Neuronal stem cell (in vitro differentiated cells): ENCODE measurements at regions not wholly inside any gene's neighbourhood (a gene's known extent, or its start where the extent isn't known, plus 50 kb on each side); places are given as distances from the start of the nearest gene placed in this dataset.
A peak's percentile ranks its signal among the peaks of the same experiment; 100 is the strongest.

ENCODE experiments used
- DNase-seq: peaks from one replicate; pipeline ENCODE4 v3.0.0-alpha.2; 2013; ENCODE audit warnings: low spot score
- H2AFZ ChIP-seq: one replicate; pipeline ENCODE4 v1.6.1; 2013; ENCODE audit warnings: mild to moderate bottlenecking, low read length, inconsistent platforms
- H2AK5ac ChIP-seq: 2 replicates; pipeline ENCODE4 v1.6.1; 2013; ENCODE audit warnings: low read depth, mild to moderate bottlenecking, inconsistent platforms, low read length, moderate library complexity, mixed read lengths
- H2BK120ac ChIP-seq: 2 replicates; pipeline ENCODE4 v1.6.1; 2013; ENCODE audit warnings: low read depth, mild to moderate bottlenecking, inconsistent platforms, low read length, moderate library complexity, mixed read lengths
- H2BK12ac ChIP-seq: one replicate; pipeline ENCODE4 v1.6.1; 2013; ENCODE audit warnings: low read length, inconsistent platforms
- H2BK15ac ChIP-seq: 2 replicates; pipeline ENCODE4 v1.6.1; 2013; ENCODE audit warnings: mild to moderate bottlenecking, low read length, inconsistent platforms, mixed read lengths
- H2BK5ac ChIP-seq: one replicate; pipeline ENCODE4 v1.6.1; 2013; ENCODE audit warnings: inconsistent platforms, mild to moderate bottlenecking, low read length, moderate library complexity
- H3K14ac ChIP-seq: one replicate; pipeline ENCODE4 v1.6.1; 2013; ENCODE audit warnings: low read length, inconsistent platforms
- H3K18ac ChIP-seq: 2 replicates; pipeline ENCODE4 v1.6.1; 2013; ENCODE audit warnings: low read length, inconsistent platforms
- H3K23ac ChIP-seq: 2 replicates; pipeline ENCODE4 v1.6.1; 2013; ENCODE audit warnings: low read depth, mild to moderate bottlenecking, mixed read lengths, low read length, inconsistent platforms; ENCODE audit not compliant: poor library complexity
- H3K27ac ChIP-seq: replicated peaks from 3 replicates; pipeline ENCODE4 v1.5.1; 2013; ENCODE audit warnings: low read length, inconsistent platforms
- H3K27me3 ChIP-seq, 3 experiments: 2 replicates each; pipeline ENCODE4 v1.6.1; 2013; ENCODE audit warnings: low read length in 3 of 3, mild to moderate bottlenecking in 2 of 3, inconsistent platforms in 1 of 3, low read depth in 1 of 3, mixed read lengths in 1 of 3, moderate library complexity in 1 of 3; ENCODE audit not compliant: control insufficient read depth in 3 of 3, insufficient read depth in 3 of 3
- H3K36me3 ChIP-seq, 2 donors: replicated peaks in 1 of 2; 2 replicates each; pipeline ENCODE4 v1.6.1; 2013; ENCODE audit warnings: low read length in 2 of 2; ENCODE audit not compliant: control insufficient read depth in 2 of 2, insufficient read depth in 2 of 2
- H3K4ac ChIP-seq: 2 replicates; pipeline ENCODE4 v1.6.1; 2013; ENCODE audit warnings: inconsistent platforms, mild to moderate bottlenecking, low read length, moderate library complexity
- H3K4me1 ChIP-seq, 2 donors: 1 replicate in 1 of 2; 2 replicates in 1 of 2; pipeline ENCODE4 v1.6.1; 2013; ENCODE audit warnings: low read length in 2 of 2, low read depth in 1 of 2; ENCODE audit not compliant: control insufficient read depth in 2 of 2, insufficient read depth in 1 of 2
- H3K4me2 ChIP-seq: one replicate; pipeline ENCODE4 v1.6.1; 2013; ENCODE audit warnings: mild to moderate bottlenecking, low read length, inconsistent platforms; ENCODE audit not compliant: insufficient read depth, poor library complexity, severe bottlenecking
- H3K4me3 ChIP-seq, 2 donors: 2 replicates each; pipeline ENCODE4 v1.5.1; 2013; ENCODE audit warnings: low read length in 2 of 2, mild to moderate bottlenecking in 2 of 2, inconsistent platforms in 1 of 2, moderate library complexity in 1 of 2
- H3K79me1 ChIP-seq: one replicate; pipeline ENCODE4 v1.6.1; 2013; ENCODE audit warnings: low read depth, mild to moderate bottlenecking, inconsistent platforms, low read length, moderate library complexity
- H3K9ac ChIP-seq: one replicate; pipeline ENCODE4 v1.6.1; 2013; ENCODE audit warnings: mild to moderate bottlenecking, low read depth, low read length, inconsistent platforms; ENCODE audit not compliant: poor library complexity
- H3K9me3 ChIP-seq, 2 donors: replicated peaks in 1 of 2; 2 replicates each; pipeline versions ENCODE3 to v1.6.1; 2013; ENCODE audit warnings: low read length in 2 of 2, mild to moderate bottlenecking in 2 of 2, inconsistent platforms in 1 of 2, low read depth in 1 of 2, mixed read lengths in 1 of 2, moderate library complexity in 1 of 2; ENCODE audit not compliant: control insufficient read depth in 2 of 2, insufficient read depth in 1 of 2
- H4K8ac ChIP-seq: one replicate; pipeline ENCODE4 v1.6.1; 2013; ENCODE audit warnings: low read depth, mild to moderate bottlenecking, inconsistent platforms, low read length, moderate library complexity
- H4K91ac ChIP-seq: one replicate; pipeline ENCODE4 v1.6.1; 2013; ENCODE audit warnings: low read length, low read depth, mild to moderate bottlenecking, inconsistent platforms; ENCODE audit not compliant: poor library complexity
- WGBS, 2 donors: extraction: QIAGEN DNeasy Blood & Tissue Kit; methylation state at CpG; one replicate each; pipeline ENCODE4 v1.1.7; 2013; ENCODE audit warnings: missing lambda C conversion rate in 2 of 2, mixed read lengths in 1 of 2; ENCODE audit not compliant: insufficient read length in 2 of 2, insufficient replicate concordance in 1 of 2; ENCODE audit errors: extremely low coverage in 2 of 2; 5-methylcytosine and 5-hydroxymethylcytosine counted together

DNA sequence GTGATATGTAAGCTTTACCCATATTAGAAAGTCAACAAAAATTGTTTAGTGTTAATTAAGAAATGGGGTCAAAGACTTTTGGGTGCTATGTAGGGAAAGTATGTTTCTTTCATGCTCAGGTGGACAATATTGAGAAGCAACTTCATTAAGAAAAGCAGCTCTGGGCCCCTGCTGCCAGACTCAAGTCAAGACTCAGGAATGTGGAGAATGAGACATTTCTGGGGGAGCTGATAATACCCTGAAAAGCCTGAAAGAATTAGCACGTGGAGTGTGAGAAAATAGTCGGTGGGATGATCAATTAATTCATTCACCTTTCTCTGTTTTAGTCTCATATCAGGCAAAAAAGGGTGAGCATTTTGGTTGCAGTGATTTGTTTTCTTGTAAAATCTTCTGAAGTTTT lies 175.1 kb upstream of the IMPG1 start:
- Histone ChIP-seq H3K4me1 (peaks cover 0 to 3% of the 10 kb centered on the region in 2 donors), H3K14ac (no peak overlapping the region), H3K27me3 (no peaks in the 10 kb centered on the region), H3K4ac (no peak overlapping the region), H2AFZ (no peak overlapping the region), H2BK120ac (no peak overlapping the region), H3K9me3 (no peaks in the 10 kb centered on the region), H4K91ac (no peak overlapping the region), H3K36me3 (no peaks in the 10 kb centered on the region), H2BK12ac (no peak overlapping the region), H3K79me1 (no peaks in the 10 kb centered on the region), H3K27ac (no peak overlapping the region), H3K23ac (no peak overlapping the region), H2BK5ac (no peak overlapping the region), H3K18ac (no peak overlapping the region), H3K4me2 (no peak overlapping the region), H3K9ac (no peak overlapping the region), H3K4me3 (no peak overlapping the region), H2BK15ac (no peak overlapping the region), H4K8ac (no peak overlapping the region), H2AK5ac (no peak overlapping the region)
- peak; percentile 46 for DNase-seq
- WGBS, 2 donors, result no CpG with 5 or more reads among the region's 2 CpGs

DNA sequence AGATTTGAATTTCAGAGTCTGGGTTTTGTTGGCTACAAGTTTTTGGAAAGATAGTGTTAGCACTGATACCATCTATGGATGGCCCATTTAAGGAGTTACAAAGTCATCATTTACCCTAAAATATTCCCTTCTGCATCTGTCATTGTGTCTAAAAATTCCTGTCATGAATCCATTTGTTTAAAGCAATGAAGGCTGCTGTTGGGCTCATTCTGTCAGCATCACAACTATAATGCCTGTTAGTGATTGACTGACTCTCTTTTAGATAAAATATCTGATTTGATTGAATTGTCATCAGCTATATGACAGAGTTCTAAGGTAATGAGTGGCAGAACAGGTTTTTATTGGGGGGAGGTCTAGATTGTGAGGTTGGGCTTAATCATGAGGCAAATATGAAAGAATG lies 167.6 kb upstream of the IMPG1 start:
- no peaks in the 10 kb centered on the region for H3K36me3 ChIP-seq
- no peaks in the 10 kb centered on the region for H3K9me3 ChIP-seq
- no peaks in the 10 kb centered on the region for H3K79me1 ChIP-seq
- no peak overlapping the region for H2BK12ac ChIP-seq
- H2AFZ ChIP-seq, result no peak overlapping the region
- H3K14ac ChIP-seq, result no peak overlapping the region
- no peak overlapping the region for H3K4me2 ChIP-seq
- H4K91ac ChIP-seq, result no peak overlapping the region
- H4K8ac ChIP-seq, result no peak overlapping the region
- H3K4me1 ChIP-seq, result no peaks in the 10 kb centered on the region
- no peak for DNase-seq
- no peaks in the 10 kb centered on the region for H3K27me3 ChIP-seq
- no peak overlapping the region for H2BK15ac ChIP-seq
- no peak overlapping the region for H3K4ac ChIP-seq
- no peak overlapping the region for H3K4me3 ChIP-seq
- H2BK5ac ChIP-seq, result no peak overlapping the region
- H3K18ac ChIP-seq, result no peak overlapping the region
- H3K23ac ChIP-seq, result no peak overlapping the region
- H3K9ac ChIP-seq, result no peak overlapping the region
- H2AK5ac ChIP-seq, result no peak overlapping the region
- H2BK120ac ChIP-seq, result no peak overlapping the region
- H3K27ac ChIP-seq, result no peak overlapping the region

DNA sequence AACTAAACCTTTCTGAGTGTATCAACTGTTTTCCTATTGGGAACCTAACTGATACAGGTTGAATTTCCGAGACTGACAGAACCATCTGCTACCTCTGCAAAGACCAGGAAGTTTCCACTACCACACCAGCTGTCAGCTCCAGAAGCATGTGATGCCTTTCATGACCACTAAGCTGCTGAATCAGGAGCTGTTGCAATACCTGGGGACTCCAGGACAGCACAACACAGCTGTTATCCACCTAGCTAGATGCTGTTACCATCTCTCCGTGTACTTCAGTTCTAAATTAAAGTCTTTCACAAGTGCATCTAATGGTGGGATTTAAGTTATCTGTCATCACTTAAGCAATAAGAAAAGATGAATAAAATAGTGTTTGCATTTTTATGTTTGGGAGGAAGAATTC lies 158.2 kb upstream of the IMPG1 start:
- Histone ChIP-seq H3K79me1 (no peaks in the 10 kb centered on the region), H3K4me3 (no peak overlapping the region), H2BK12ac (no peak overlapping the region), H3K27me3 (no peaks in the 10 kb centered on the region), H3K36me3 (no peaks in the 10 kb centered on the region), H3K18ac (no peak overlapping the region), H3K9ac (no peak overlapping the region), H3K9me3 (no peaks in the 10 kb centered on the region), H2AK5ac (no peak overlapping the region), H4K8ac (no peak overlapping the region), H2BK15ac (no peak overlapping the region), H3K27ac (no peak overlapping the region), H3K23ac (no peak overlapping the region), H3K4me2 (no peak overlapping the region), H4K91ac (no peak overlapping the region), H3K4me1 (no peaks in the 10 kb centered on the region), H2BK5ac (no peak overlapping the region), H3K4ac (no peak overlapping the region), H3K14ac (no peak overlapping the region), H2BK120ac (no peak overlapping the region), H2AFZ (no peak overlapping the region)
- no CpG with 5 or more reads among the region's 2 CpGs for WGBS, 2 donors
- DNase-seq, result no peak

DNA sequence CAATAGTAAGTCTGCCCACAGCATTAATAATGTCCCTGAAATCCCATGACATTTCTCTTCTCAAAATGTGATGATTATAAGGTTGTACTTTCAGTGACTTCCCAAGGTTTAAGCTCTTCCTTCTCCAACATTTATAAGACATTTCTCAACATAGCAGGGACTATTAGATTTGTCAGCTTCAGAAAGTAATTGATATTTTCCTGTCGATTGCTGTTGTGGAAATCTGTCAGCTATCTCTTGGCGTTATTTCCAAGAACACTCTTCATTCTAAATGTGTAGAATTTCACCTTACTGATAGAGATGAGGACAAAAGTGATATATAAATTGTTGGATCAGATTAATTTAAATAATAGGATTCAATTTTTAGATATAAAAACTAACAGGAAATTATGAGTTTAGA lies 149.7 kb upstream of the IMPG1 start:
- no peak overlapping the region for H4K91ac ChIP-seq
- H3K27ac ChIP-seq, result no peak overlapping the region
- no peaks in the 10 kb centered on the region for H3K36me3 ChIP-seq
- H3K79me1 ChIP-seq, result no peaks in the 10 kb centered on the region
- H3K27me3 ChIP-seq, result no peaks in the 10 kb centered on the region
- H3K4ac ChIP-seq, result no peak overlapping the region
- H2AK5ac ChIP-seq, result no peak overlapping the region
- H2BK15ac ChIP-seq, result no peak overlapping the region
- no CpG with 5 or more reads among the region's 2 CpGs for whole genome bisulfite sequencing, 2 donors
- H4K8ac ChIP-seq, result no peak overlapping the region
- no peak overlapping the region for H2BK120ac ChIP-seq
- H2AFZ ChIP-seq, result no peak overlapping the region
- no peak overlapping the region for H3K23ac ChIP-seq
- no peak overlapping the region for H2BK5ac ChIP-seq
- H3K14ac ChIP-seq, result no peak overlapping the region
- H3K9ac ChIP-seq, result no peak overlapping the region
- H2BK12ac ChIP-seq, result no peak overlapping the region
- H3K9me3 ChIP-seq, result no peaks in the 10 kb centered on the region
- H3K4me2 ChIP-seq, result no peak overlapping the region
- no peak for DNase-seq
- no peaks in the 10 kb centered on the region for H3K4me1 ChIP-seq
- no peak overlapping the region for H3K18ac ChIP-seq
- H3K4me3 ChIP-seq, result no peak overlapping the region
